ENCODE measurements at regions not wholly inside any gene's neighbourhood (a gene's known extent, or its start where the extent isn't known, plus 50 kb on each side); places are given as distances from the start of the nearest gene placed in this dataset.

- Histone ChIP-seq H3K4me2 (ENCODE audit: insufficient read depth in 1 of 2, low read depth in 2 of 2, low read length in 2 of 2) (no peak overlapping the region), H3K14ac (ENCODE audit: insufficient read length) (no peak overlapping the region), H3K18ac (ENCODE audit: extremely low read depth, low read length) (no peak overlapping the region), H3K4me1 (replicated peaks in 1 of 4; ENCODE audit: control insufficient read depth in 3 of 4, insufficient read depth in 4 of 4, low read length in 3 of 4) (no peaks in the 10 kb centered on the region), H4K20me1 (replicated peaks in 1 of 2; ENCODE audit: control insufficient read depth in 1 of 2, insufficient read depth in 2 of 2, low read length in 2 of 2) (no peaks in the 10 kb centered on the region), H4K5ac (ENCODE audit: insufficient read length, low read depth, low read length) (no peak overlapping the region), H2BK20ac (ENCODE audit: low read length) (no peak overlapping the region), H2BK5ac (ENCODE audit: low read depth, low read length) (no peak overlapping the region), H2BK120ac (replicated peaks; ENCODE audit: low read depth, low read length) (no peak overlapping the region), H3K79me2 (ENCODE audit: control insufficient read depth in 1 of 2, insufficient read depth in 2 of 2, low read length in 2 of 2) (no peaks in the 10 kb centered on the region), H3K23me2 (ENCODE audit: low read depth, low read length) (no peaks in the 10 kb centered on the region), H3K9ac (replicated peaks in 1 of 4; ENCODE audit: extremely low read depth in 1 of 4, low read depth in 3 of 4, low read length in 3 of 4) (no peak overlapping the region), H4K8ac (ENCODE audit: extremely low read depth, insufficient read depth, low read length) (no peak overlapping the region), H3K4ac (replicated peaks; ENCODE audit: insufficient read length, low read depth, low read length) (no peak overlapping the region), H2BK12ac (ENCODE audit: low read depth, low read length) (no peak overlapping the region), H3K27me3 (replicated peaks in 1 of 4; ENCODE audit: control insufficient read depth in 3 of 4, extremely low read depth in 1 of 4, insufficient read depth in 3 of 4, low read length in 3 of 4) (no peaks in the 10 kb centered on the region), H4K91ac (replicated peaks; ENCODE audit: insufficient read length, low read length) (no peak overlapping the region), H3K27ac (ENCODE audit: low read depth, low read length) (no peak overlapping the region), H3K79me1 (ENCODE audit: low read depth, low read length) (no peaks in the 10 kb centered on the region), H3K23ac (ENCODE audit: insufficient read length) (no peak overlapping the region), H2AFZ (ENCODE audit: low read length) (0 out of 2 replicates have a peak overlapping the region, but pooled peaks have one; percentile 49), H3K56ac (replicated peaks; ENCODE audit: insufficient read length, low read depth, low read length) (no peak overlapping the region), H3K9me3 (ENCODE audit: insufficient read depth in 2 of 2, low read depth in 1 of 2, low read length in 1 of 2) (no peaks in the 10 kb centered on the region), H2BK15ac (ENCODE audit: low read length) (no peak overlapping the region), H3K4me3 (ENCODE audit: extremely low read depth in 1 of 4, insufficient read depth in 2 of 4, low read depth in 3 of 4, low read length in 4 of 4) (no peak overlapping the region), H3K36me3 (ENCODE audit: control insufficient read depth in 2 of 4, insufficient read depth in 4 of 4, low read length in 3 of 4) (no peaks in the 10 kb centered on the region), H2AK5ac (ENCODE audit: low read depth, low read length) (no peak overlapping the region)
- FAIRE-seq, result no peak
- WGBS, 2 experiments (ENCODE audit: extremely low coverage in 1 of 2, insufficient coverage in 1 of 2, insufficient read length in 1 of 2, insufficient replicate concordance in 2 of 2, low coverage in 1 of 2, low lambda C conversion rate in 2 of 2, missing lambda C conversion rate in 1 of 2), result 96% methylated on average over 5 of the region's 5 CpGs; no CpG with 5 or more reads in 1 of the 2 experiments
- CTCF ChIA-PET (ENCODE audit: partially characterized antibody), result interaction anchor here (0.8 to 2.8 kb wide), 5 partner anchors 12 to 225 kb away, joined by 3 to 11 read pairs (median 5); no protein-coding TSS in a partner anchor
- no peak for DNase-seq (ENCODE audit: low read depth in 1 of 2, low spot score in 2 of 2)
- POLR2A ChIA-PET (ENCODE audit: partially characterized antibody), result no interaction called here
- TF ChIP-seq SUZ12 (IDR thresholded peaks at IDR 0.05; ENCODE audit: low read length) (no peak), SP2 (IDR thresholded peaks at IDR 0.05; ENCODE audit: low read length) (no peak), SRF (IDR thresholded peaks at IDR 0.05; ENCODE audit: low read depth, low read length) (no peak), CTCF (IDR thresholded peaks at IDR 0.05; ENCODE audit: control extremely low read depth in 1 of 3, insufficient read depth in 1 of 3, low read depth in 1 of 3, low read length in 3 of 3) (no peak), ZNF274 (IDR thresholded peaks at IDR 0.05; ENCODE audit: borderline replicate concordance, extremely low read depth, low read length) (no peak), HDAC6 (IDR thresholded peaks at IDR 0.05; ENCODE audit: low read depth, low read length) (no peak), GTF2F1 (IDR thresholded peaks at IDR 0.05; ENCODE audit: borderline replicate concordance, low read depth, low read length) (no peak), NANOG (IDR thresholded peaks at IDR 0.05; ENCODE audit: insufficient read depth, low read depth, low read length, poor library complexity, severe bottlenecking) (no peak), TBP (IDR thresholded peaks at IDR 0.05; ENCODE audit: low read depth, low read length) (no peak), MAFK (IDR thresholded peaks at IDR 0.05; ENCODE audit: low read depth, low read length) (no peak), CTBP2 (IDR thresholded peaks at IDR 0.05; ENCODE audit: borderline replicate concordance, insufficient read depth, insufficient read length, low read length) (no peak)
These were observed 103.4 kb upstream of the SASH1 start for GRCh38 chr6:148239215-148239614.

Data from H1 (cell line).